Omental fat pad (tissue), 3 donors: ENCODE measurements at regions not wholly inside any gene's neighbourhood (a gene's known extent, or its start where the extent isn't known, plus 50 kb on each side); places are given as distances from the start of the nearest gene placed in this dataset.

Experiments used
- ATAC-seq: fragments of 150-250 bp; one replicate; pipeline ENCODE4 v1.9.1; 2016; ENCODE audit warnings: mild to moderate bottlenecking, moderate library complexity; ENCODE audit not compliant: low FRiP score
- DNase-seq: peaks from one replicate; pipeline ENCODE4 v3.0.0-alpha.2; 2019; ENCODE audit warnings: low spot score
- CTCF ChIP-seq, 3 donors: fragments of 450-650 bp; IDR thresholded peaks; one replicate each; pipeline ENCODE4 v1.5.1; 2016 to 2017; ENCODE audit warnings: antibody characterized with exemption in 3 of 3, mild to moderate bottlenecking in 3 of 3, moderate library complexity in 2 of 3

GRCh38 chr3:66581256-66581655, 80.4 kb upstream of the LRIG1 start:
- no peak for ATAC-seq
- DNase-seq: no peak
- TF ChIP-seq CTCF (IDR thresholded peaks at IDR 0.05): no peak

- ATAC-seq (no peak), DNase-seq (no peak)
- no peak for TF ChIP-seq CTCF (IDR thresholded peaks at IDR 0.05)
Observed at GRCh38 chr3:66582721-66583423, 82.0 kb upstream of the LRIG1 start.

GRCh38 chr3:66583424-66584040, 82.7 kb upstream of the LRIG1 start:
- no peak for TF ChIP-seq CTCF (IDR thresholded peaks at IDR 0.05)
- ATAC-seq (no peak), DNase-seq (no peak)

- DNase-seq (no peak), ATAC-seq (no peak)
- no peak for TF ChIP-seq CTCF (IDR thresholded peaks at IDR 0.05)
Observed at GRCh38 chr3:66585520-66586095, 84.8 kb upstream of the LRIG1 start.

GRCh38 chr3:66586853-66587252, 86.0 kb upstream of the LRIG1 start:
- DNase-seq: no peak
- no peak for ATAC-seq
- no peak for TF ChIP-seq CTCF (IDR thresholded peaks at IDR 0.05)

- TF ChIP-seq CTCF (IDR thresholded peaks at IDR 0.05): no peak
- DNase-seq (no peak), ATAC-seq (peak; percentile 54)
Observed at GRCh38 chr3:66588340-66588847, 87.6 kb upstream of the LRIG1 start.
